CMK (cell line): ENCODE measurements at regions not wholly inside any gene's neighbourhood (a gene's known extent, or its start where the extent isn't known, plus 50 kb on each side); places are given as distances from the start of the nearest gene placed in this dataset.
"Not testable (repeated sequence)": the region's sequence is repeated elsewhere in the genome, so short reads cannot be mapped to it uniquely, and the experiment has no call there.

ENCODE experiments used
- DNase-seq: peaks from one replicate; pipeline ENCODE4 v3.0.0-alpha.2; 2010; ENCODE audit warnings: low read depth

GRCh38 chr3:191076903-191077552 lies 122.0 kb upstream of the OSTN start:
- no peak for DNase-seq

- DNase-seq = no peak
These were observed 124.5 kb upstream of the OSTN start for GRCh38 chr3:191074511-191074910.

GRCh38 chr3:191070762-191071403 lies 128.2 kb upstream of the OSTN start:
- DNase-seq = no peak

GRCh38 chr3:191070201-191070600 lies 128.8 kb upstream of the OSTN start:
- DNase-seq = no peak

- no peak for DNase-seq
These were observed 129.9 kb upstream of the OSTN start for GRCh38 chr3:191068946-191069813.

GRCh38 chr3:191066669-191067068 lies 132.4 kb upstream of the OSTN start:
- DNase-seq = no peak

- no peak for DNase-seq
These were observed 133.7 kb upstream of the OSTN start for GRCh38 chr3:191065181-191065805.

- no peak for DNase-seq
These were observed 148.0 kb upstream of the OSTN start for GRCh38 chr3:191051037-191051436.

DNA sequence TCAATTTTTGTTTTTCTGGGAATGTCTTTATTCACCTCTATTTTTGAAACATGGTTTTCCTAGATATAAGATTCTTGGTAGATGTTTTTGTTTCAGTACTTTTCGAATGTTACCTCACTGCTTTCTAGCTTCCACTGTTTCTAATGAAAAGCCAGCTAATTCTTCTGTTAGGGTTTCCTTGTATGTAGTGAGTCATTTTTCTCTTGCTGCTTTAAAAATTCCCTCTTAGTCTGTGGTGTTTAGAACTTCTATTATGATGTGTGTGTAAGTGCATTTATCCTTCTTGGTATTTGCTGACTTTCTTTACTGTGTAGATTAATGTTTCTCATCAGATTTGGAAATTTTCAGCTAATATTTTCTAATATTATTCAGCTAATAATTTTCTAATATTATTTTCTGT lies 151.1 kb upstream of the OSTN start:
- DNase-seq = no peak

DNA sequence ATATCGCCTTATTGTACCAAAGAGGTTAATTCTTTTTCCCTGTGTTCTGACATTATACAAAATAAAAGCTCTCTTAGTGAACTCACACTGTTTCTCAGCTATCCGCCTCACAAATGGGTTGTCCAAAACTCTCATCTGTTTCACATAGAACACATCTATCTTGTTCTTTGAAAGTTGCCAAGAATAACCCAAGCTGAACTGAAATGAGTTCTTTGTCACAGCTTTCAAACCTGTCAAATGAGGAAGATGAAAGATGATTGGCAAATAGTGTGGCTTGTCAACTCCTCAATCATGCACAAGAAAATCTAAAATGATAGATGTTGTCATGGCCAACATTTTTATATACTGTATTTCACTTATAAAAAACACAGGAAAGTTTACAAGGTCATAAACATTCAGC lies 168.1 kb upstream of the OSTN start:
- no peak for DNase-seq

GRCh38 chr3:191030491-191030890 lies 168.0 kb upstream of the GMNC start:
- DNase-seq = no peak

DNA sequence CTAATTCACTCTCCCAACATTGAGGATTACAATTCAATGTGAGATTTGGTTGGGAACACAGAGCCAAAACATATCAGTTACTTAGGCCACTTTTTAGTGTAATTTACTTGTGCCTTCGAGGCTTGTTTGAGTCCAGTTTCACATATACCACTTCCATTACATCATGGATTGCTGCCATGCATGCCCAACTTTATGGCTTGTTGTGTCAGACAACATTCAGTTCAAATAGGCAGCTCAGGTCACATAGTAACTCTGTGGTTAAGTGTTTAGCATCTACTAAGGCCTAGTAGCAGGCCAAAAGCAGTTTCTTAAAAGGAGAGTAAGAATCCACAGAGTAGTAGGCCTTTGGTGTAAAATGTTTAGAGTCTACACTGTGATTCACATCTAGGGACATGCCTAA lies 164.3 kb upstream of the GMNC start:
- DNase-seq = no peak

- DNase-seq = no peak
These were observed 158.4 kb upstream of the GMNC start for GRCh38 chr3:191020730-191021396.

- DNase-seq = no peak
These were observed 157.4 kb upstream of the GMNC start for GRCh38 chr3:191019855-191020254.

DNA sequence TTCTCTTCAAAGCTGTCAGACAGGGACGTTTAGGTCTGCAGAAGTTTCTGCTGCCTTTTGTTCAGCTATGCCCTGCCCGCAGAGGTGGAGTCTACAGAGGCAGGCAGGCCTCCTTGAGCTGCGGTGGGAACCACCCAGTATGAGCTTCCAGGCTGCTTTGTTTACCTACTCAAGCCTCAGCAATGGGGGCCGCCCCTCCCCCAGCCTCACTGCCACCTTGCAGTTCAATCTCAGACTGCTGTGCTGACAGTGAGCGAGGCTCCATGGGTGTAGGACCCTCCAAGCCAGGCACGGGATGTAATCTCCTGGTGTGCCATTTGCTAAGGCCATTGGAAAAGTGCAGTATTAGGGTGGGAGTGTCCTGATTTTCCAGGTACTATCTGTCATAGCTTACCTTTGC lies 153.5 kb upstream of the GMNC start:
- DNase-seq = not testable (repeated sequence)

- no peak for DNase-seq
These were observed 145.6 kb upstream of the GMNC start for GRCh38 chr3:191008074-191008473.

- DNase-seq = no peak
These were observed 143.3 kb upstream of the GMNC start for GRCh38 chr3:191005790-191006189.

DNA sequence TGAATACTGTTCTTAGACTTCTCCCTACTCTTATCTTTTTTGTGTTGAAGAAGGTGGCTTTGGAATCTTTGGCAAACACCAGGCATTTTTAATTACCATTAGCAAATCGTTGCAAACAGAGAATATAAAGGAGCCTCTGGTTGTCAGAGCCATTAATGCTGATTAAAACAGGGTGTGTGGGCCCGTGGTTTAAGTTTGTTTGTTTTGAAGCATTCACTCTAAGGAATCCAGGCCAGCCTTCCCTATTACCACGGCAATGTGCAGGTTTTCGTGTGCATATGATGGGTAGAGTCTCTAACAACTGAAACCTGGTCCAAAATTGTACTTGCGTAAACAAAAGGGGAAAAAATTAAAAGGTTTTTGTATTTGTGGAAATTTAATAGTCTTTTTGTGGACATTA lies 141.2 kb upstream of the GMNC start:
- no peak for DNase-seq

DNA sequence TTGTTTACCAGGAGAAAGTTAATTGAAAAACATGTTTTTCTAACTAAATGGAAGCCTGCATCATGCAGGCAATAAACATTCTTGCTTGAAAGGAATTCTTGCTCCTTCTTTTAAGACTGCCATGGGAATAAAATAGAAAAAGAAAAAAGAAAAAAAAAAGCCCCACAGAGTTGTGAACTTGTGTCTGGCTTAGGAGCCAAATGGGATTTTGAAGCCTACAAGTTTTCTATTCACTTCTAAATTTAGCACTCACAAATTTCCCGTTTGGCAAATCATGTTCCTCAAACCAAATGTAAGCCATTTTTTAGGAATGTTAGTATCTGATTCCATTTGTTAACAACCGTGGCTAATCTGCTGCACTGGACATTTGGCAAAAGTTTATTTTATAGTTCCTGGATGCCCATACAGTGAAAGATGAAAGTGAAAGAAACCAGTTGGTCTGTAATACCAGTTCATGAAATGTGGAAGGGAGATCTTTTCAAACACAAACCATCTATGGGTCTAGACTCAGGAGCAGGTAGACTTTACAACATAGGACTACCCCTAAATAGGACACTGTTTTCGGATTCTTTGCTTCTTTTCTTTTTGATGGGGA lies 133.8 kb upstream of the GMNC start:
- DNase-seq = no peak

DNA sequence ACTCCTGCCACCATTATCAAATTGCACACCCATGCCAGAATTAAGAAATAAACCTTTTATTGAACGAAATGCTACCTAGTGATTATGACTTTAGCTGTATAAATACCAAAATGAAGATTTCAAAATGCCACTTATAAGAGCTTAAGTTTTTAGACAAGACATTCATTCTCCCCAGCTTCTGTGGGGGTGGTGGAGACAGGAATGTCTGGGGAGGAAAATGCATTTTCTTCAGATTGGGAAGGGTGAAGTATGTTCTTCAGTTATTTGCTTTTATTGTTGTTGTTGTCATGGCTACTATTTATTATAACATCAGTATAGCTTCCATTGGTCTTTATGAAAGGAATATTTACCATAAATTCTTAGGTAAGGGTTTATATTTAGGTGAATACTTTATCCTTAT lies 132.7 kb upstream of the GMNC start:
- DNase-seq = no peak

DNA sequence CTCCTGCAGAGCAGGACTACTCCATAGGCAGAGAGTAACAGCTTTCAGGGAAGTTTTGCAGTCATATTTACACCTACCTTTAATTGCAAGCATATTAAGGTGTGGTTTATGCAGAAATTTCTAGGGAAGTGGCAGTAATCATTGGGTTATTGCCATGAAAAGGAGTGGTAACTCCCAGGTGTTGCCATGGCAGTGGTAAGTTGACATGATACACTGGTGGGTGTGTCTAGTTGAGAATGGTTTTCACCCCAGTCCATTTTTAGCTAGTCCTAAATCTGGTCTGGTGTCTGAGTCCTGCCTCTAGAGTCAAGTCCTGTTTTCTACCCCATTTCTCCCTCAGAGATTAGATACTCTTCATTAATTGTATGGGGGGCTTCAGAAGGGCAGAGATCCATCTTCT lies 128.4 kb upstream of the GMNC start:
- no peak for DNase-seq

- peak; percentile 55 for DNase-seq
These were observed 126.7 kb upstream of the GMNC start for GRCh38 chr3:190989218-190989617.
